ENCODE measurements at regions not wholly inside any gene's neighbourhood (a gene's known extent, or its start where the extent isn't known, plus 50 kb on each side); places are given as distances from the start of the nearest gene placed in this dataset.

GRCh38 chr1:230010603-230011332 lies 56.3 kb upstream of the GALNT2 start:
- DNase-seq = peak; percentile 74 to 75

- peak; percentile 43 to 55 for DNase-seq
These were observed 55.5 kb upstream of the GALNT2 start for GRCh38 chr1:230011333-230012092.

GRCh38 chr1:230012093-230012393 lies 55.0 kb upstream of the GALNT2 start:
- DNase-seq = no peak

- no peak for DNase-seq
These were observed 54.3 kb upstream of the GALNT2 start for GRCh38 chr1:230012741-230013140.

- DNase-seq = no peak
These were observed 50.9 kb upstream of the GALNT2 start for GRCh38 chr1:230016159-230016558.
